Stomach (tissue), 4 donors: ENCODE measurements at regions not wholly inside any gene's neighbourhood (a gene's known extent, or its start where the extent isn't known, plus 50 kb on each side); places are given as distances from the start of the nearest gene placed in this dataset.

Experiments
- POLR2AphosphoS5 ChIP-seq, 3 donors: sonication (generic); formaldehyde crosslinking; IDR thresholded peaks; one replicate each; pipeline ENCODE4 v1.6.1; 2016; ENCODE audit warnings: antibody characterized with exemption in 3 of 3
- TF ChIP-seq, protein P1 (sequence below), 7 experiments: fragments of 450-650 bp in 4 of 7; fragments of 200-600 bp in 3 of 7; sonication (generic) in 3 of 7; IDR thresholded peaks; one replicate each; pipeline ENCODE4 v1.5.1; 2016 to 2019; ENCODE audit warnings: antibody characterized with exemption in 7 of 7, control low read depth in 2 of 7, mild to moderate bottlenecking in 1 of 7

DNA sequence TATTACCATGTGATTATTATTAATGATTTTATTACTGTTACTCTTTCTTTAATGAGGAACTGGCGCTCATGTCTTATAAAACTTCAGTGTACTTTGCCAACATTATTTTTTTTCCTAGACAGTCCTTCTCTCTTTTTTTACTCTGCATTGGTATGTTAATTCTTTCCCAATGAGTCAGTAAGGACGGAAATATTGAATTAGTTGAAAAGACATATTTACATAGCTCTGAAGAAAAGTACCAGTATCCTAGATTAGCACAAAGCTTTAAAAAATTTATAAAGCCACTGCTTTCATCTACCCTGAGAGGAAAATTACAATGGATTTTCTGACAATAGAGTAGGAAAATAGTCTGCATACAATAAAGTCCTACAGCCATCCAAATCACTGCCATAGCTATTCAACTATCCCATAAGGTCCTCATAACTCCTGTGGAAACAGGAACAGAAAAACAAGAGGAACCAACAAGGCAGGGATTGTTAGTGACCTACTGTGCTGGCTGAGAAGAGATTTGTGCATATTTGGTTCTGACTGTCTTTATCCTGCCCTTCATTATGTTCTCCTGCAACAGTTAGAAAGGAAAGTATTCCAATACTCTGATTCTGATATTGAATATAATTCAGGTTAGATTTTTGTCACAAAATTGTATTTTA lies 314.4 kb downstream of the AASDHPPT start:
- TF ChIP-seq, protein P1, sequence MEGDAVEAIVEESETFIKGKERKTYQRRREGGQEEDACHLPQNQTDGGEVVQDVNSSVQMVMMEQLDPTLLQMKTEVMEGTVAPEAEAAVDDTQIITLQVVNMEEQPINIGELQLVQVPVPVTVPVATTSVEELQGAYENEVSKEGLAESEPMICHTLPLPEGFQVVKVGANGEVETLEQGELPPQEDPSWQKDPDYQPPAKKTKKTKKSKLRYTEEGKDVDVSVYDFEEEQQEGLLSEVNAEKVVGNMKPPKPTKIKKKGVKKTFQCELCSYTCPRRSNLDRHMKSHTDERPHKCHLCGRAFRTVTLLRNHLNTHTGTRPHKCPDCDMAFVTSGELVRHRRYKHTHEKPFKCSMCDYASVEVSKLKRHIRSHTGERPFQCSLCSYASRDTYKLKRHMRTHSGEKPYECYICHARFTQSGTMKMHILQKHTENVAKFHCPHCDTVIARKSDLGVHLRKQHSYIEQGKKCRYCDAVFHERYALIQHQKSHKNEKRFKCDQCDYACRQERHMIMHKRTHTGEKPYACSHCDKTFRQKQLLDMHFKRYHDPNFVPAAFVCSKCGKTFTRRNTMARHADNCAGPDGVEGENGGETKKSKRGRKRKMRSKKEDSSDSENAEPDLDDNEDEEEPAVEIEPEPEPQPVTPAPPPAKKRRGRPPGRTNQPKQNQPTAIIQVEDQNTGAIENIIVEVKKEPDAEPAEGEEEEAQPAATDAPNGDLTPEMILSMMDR (IDR thresholded peaks at IDR 0.05): no peak
- no peak for TF ChIP-seq POLR2AphosphoS5 (IDR thresholded peaks at IDR 0.05)
